ENCODE measurements at regions not wholly inside any gene's neighbourhood (a gene's known extent, or its start where the extent isn't known, plus 50 kb on each side); places are given as distances from the start of the nearest gene placed in this dataset.

DNA sequence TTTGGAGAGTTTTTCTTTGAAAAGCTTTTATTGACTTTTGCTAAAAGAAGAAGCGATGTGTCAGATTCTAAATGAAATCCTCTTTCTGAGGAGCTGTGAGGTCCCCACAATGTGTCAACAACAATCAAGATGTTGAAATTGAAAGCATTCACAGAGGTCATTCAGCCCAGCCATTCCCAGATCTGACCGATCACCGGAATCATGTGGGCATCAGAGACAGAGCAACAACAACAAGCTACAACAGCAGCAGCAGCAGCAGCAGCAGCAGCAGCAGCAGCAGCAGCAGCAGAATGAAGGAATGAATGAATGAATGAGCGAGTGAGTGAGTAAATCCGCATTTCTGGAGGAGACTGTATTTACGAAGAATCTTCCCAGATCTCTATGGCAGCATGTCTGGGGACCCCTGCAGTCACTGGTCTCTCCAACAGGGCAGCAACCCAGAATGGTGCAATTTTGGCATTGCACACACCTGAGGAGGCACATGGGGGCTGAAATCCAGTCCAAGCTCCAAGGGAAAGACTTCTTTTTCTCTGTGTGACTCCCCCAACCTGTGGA is 299.0 kb downstream of the MYCN start:
- TF ChIP-seq TCF7L2 (IDR thresholded peaks at IDR 0.05; ENCODE audit: borderline replicate concordance, low read depth, low read length) (no peak), CTCF (tag by site-specific recombination; IDR thresholded peaks at IDR 0.05) (no peak), ZNF654 (tag by site-specific recombination; IDR thresholded peaks at IDR 0.05; ENCODE audit: low read depth) (no peak), YY1 (tag by site-specific recombination; IDR thresholded peaks at IDR 0.05) (no peak), ZNF24 (tag by site-specific recombination; IDR thresholded peaks at IDR 0.05) (no peak), ZNF157 (tag by site-specific recombination; IDR thresholded peaks at IDR 0.05) (no peak), ZBTB8A (tag by site-specific recombination; IDR thresholded peaks at IDR 0.05) (no peak), BCL11A (tag by site-specific recombination; IDR thresholded peaks at IDR 0.05; ENCODE audit: low read depth) (no peak), ZNF513 (tag by site-specific recombination; IDR thresholded peaks at IDR 0.05) (no peak), REST (tag by site-specific recombination; IDR thresholded peaks at IDR 0.05) (no peak)
- TF ChIP-seq, protein P1, sequence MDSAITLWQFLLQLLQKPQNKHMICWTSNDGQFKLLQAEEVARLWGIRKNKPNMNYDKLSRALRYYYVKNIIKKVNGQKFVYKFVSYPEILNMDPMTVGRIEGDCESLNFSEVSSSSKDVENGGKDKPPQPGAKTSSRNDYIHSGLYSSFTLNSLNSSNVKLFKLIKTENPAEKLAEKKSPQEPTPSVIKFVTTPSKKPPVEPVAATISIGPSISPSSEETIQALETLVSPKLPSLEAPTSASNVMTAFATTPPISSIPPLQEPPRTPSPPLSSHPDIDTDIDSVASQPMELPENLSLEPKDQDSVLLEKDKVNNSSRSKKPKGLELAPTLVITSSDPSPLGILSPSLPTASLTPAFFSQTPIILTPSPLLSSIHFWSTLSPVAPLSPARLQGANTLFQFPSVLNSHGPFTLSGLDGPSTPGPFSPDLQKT (IDR thresholded peaks at IDR 0.05; ENCODE audit: borderline replicate concordance, low read depth, low read length), result no peak
